Stimulated activated CD4-positive, alpha-beta T cell treated with anti-CD3 and anti-CD28 coated beads, Interleukin-1b, Interleukin-23, amount 100 ng/mL, for 48 hours (primary cell): ENCODE measurements at regions not wholly inside any gene's neighbourhood (a gene's known extent, or its start where the extent isn't known, plus 50 kb on each side); places are given as distances from the start of the nearest gene placed in this dataset.

Experiments used
- DNase-seq: peaks from one replicate; pipeline ENCODE4 v3.0.0-alpha.2; 2020

DNA sequence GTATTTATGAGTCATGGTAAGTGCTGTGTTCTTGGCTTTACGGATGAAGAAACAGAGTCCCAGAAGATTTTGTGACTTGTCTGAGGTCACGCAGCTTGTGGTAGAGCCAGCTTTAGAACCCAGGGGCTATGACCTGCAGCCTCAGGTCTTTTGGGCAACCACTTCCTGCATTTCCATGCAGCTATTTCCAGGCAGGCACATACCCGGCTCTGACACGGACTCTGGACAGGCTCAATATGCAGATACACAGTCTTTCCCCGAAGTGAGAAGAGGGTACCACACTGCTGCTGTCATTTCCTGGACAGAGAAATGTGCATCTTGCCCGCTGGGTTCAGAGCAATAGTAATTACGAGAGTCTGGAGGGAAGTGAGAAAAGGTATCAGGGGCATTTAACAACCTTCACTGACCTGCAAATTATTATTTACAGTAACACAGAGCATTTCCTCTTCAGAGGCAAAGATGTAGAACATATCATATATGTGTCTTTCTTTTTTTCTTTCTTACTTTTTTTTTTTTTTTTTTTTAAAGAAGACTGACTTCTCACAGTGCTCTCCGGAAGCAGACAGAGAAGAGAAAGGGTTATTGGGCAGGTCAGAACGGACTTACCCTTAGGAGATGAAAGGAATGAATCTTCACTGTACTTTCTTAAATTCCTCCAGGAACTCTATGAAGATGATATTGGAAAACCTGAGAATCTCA is 185.1 kb downstream of the CLIC5 start:
- peak; percentile 80 for DNase-seq

DNA sequence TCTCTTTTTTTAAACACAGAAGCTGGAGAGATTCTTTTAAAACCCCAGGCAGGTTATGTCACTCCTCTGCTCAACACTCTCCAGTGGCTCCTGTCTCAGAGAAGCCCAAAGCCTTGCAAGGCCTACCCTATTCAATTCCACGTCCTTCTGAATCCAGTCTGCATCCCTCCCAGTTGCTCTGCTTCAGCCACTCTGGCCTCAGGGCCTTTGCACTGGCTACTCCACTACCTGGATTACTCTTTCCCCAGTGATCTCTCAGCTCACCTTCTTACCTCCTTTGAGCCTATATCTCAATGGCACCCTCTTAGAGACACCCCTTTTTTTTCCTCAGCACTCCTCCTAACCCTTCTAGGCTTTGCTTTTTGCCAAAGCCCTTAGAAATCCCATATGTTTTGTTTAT is 185.8 kb downstream of the CLIC5 start:
- DNase-seq: no peak

DNA sequence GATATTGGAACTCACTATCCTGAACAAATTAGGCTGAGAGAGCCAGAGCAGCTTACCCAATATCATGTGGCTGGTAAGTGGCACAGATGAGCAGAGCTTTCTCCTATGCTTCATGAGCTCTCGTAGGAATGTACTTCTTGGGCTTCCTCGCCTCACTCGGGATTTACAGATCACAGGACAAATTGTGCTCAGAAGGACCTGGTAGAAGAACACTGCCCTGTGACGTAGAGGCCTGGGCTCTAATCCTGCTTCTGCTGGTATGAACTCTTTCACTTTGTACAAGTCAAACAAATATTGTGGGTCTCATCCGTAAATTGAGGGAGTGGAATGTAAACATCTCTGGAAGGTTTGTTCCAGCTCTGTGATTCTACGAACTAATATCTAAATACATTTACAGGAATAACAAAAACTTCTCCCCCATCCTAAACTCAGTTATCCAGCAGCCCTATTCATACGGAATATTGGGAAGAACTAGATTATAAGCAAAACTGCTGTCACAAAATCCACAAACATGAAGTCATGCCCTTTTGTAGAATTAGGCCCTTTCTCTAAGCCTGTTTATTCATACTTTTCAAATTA is 187.6 kb downstream of the CLIC5 start:
- DNase-seq: no peak

DNA sequence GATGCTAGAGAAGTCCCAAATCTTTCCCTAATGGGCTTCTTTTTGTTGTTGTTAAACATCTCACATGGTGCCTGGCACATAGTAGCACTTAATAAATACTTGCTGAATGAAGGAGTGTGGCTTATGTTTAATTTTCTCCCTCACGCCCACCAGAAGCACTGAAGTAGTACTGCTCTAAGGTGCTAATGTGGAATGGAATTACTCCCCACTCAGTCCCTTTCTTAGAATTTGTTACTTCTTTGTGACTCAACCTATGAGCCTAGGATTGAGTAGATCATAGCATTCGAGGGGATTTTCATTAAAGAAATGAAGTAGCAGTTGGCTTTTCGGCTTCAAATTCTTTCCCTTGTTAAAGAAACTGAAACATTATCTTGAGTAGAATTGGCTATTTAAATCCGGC is 192.8 kb downstream of the CLIC5 start:
- DNase-seq: no peak

DNA sequence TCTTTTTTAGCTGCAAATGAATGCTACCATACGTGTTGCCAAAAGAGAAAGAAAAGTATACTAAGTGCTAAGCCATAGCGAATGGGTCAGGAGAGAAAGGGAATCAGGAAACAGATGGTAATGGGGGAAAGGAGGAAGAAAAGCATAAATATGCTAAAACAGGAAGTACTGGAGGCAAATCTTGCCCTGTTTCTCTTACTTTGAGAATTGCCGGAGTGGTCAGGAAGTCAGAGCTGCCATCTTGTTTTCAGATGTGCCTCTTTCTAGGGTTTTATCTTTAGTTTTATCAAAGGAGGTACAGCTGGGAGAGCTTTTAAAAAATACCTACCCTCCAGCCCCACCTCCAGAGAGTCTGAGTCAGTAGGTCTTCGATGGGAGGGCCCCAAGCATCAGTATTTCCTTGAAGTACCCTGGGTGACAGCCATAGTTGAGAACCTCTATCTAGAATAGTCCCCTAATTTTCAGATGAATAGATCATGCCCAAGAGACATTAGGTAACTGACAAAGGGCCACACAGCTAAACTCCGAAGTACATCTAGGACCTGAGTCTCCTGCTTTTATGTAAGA is 193.3 kb downstream of the CLIC5 start:
- peak; percentile 49 for DNase-seq

- no peak for DNase-seq
These were observed 197.0 kb downstream of the CLIC5 start for GRCh38 chr6:45818655-45819054.

DNA sequence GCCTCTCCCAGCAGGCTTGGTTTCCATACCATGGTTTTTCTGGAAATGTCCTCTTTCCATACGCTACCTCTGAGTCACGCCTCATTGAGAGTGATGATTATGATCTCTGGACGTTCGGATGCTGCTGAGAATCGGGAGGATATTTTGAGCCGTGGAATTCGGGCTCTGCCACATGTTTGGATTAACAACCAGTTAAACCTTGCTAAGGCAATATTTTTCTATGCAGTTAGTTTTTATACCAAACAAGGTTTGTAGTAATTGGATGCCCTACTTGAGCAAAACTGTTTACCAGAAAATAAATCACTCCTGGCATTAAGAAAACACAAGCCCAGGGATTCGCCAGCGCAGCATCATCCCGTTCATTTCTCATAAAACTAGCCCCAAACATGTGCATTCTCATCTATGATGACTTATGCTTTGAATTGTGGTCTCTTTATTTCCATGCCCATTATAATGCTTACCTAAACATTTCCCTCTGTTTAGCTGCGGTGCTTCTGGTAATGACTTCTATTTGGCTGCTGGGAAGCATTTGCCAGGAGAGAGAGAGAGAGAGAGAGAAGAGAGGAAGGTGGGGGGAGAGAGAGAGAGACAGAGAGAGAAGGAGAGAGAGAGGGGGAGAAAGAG is 198.9 kb downstream of the CLIC5 start:
- DNase-seq: no peak

- DNase-seq: no peak
These were observed 200.1 kb downstream of the CLIC5 start for GRCh38 chr6:45815466-45816125.

DNA sequence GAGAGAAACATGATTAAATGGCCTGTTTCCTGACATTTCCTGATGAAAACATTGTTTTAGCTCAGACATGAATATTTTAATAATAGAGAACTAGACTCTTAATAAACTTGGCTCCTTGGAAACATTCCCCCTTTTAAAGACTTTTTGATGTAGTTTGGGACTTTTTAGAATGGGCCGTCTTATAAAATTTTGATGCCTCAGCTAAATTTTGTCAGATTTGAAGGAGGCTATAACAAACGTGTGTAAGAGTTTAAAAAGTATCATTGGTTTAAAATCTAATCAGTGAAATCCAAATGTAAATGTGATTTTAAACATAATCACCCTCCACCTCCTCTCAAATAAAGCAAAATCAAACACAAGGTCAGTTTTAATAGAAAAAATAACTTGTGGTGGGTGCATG is 200.9 kb downstream of the CLIC5 start:
- DNase-seq: no peak

- DNase-seq: no peak
These were observed 201.7 kb downstream of the CLIC5 start for GRCh38 chr6:45813943-45814342.

DNA sequence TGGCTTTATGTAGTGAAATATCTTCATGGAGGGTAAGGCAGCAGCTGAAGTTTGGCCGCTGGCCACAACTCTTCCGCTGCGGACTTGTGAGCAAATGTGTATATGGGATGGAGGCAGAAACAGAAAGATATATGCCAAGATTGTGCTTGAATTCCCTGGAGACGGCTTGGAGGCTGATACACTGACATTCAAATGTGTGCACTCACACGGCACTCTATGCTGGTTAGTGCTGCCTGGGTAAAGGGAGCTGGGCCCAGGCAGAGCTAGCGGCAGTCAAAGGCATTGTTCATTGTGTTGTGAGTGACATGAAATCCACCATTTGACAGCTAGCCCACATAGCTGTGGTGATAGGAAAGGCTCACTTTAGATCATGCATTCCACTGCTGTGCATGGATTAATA is 202.7 kb downstream of the CLIC5 start:
- DNase-seq: no peak

DNA sequence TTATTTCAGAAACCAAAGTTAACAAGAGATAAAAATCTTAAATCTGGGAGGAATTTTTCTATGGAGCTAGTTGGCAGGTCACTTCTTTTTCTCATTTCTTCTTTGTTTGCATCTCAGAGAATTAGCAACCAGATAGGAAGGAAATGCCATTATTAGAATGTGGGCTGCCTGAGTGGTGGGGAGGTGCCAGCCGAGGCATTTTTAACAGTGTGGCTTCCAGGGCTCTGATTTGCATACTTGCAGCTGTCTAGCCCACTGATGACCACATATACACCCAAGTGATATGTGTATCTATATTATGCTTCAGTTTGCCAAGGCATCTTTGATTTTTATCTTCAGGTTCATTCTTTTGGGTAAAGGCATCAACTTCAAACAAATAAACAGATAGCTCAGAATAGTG is 206.7 kb downstream of the CLIC5 start:
- no peak for DNase-seq

GRCh38 chr6:45808042-45808645 is 207.5 kb downstream of the CLIC5 start:
- no peak for DNase-seq

- DNase-seq: no peak
These were observed 208.2 kb downstream of the CLIC5 start for GRCh38 chr6:45807311-45808041.

- no peak for DNase-seq
These were observed 209.5 kb downstream of the CLIC5 start for GRCh38 chr6:45806172-45806571.

DNA sequence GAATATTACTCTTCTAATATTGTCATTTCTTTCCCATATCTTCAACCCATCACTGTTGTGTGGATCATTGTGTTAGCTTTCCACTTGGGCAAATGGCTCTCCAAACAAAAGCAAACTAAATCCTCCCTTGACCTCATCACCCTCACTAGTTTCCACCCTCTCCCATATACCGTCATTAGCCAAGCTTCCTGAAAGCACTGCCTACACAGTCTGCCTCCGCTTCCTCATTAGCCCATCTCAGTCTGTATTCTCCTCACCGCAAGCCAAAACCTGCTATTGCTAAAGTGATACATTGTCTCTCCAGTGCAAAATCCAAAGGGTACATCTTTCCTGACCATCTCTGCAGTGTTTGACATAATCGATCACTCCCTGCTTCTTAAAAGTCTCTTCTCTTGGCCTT is 212.6 kb downstream of the CLIC5 start:
- no peak for DNase-seq

DNA sequence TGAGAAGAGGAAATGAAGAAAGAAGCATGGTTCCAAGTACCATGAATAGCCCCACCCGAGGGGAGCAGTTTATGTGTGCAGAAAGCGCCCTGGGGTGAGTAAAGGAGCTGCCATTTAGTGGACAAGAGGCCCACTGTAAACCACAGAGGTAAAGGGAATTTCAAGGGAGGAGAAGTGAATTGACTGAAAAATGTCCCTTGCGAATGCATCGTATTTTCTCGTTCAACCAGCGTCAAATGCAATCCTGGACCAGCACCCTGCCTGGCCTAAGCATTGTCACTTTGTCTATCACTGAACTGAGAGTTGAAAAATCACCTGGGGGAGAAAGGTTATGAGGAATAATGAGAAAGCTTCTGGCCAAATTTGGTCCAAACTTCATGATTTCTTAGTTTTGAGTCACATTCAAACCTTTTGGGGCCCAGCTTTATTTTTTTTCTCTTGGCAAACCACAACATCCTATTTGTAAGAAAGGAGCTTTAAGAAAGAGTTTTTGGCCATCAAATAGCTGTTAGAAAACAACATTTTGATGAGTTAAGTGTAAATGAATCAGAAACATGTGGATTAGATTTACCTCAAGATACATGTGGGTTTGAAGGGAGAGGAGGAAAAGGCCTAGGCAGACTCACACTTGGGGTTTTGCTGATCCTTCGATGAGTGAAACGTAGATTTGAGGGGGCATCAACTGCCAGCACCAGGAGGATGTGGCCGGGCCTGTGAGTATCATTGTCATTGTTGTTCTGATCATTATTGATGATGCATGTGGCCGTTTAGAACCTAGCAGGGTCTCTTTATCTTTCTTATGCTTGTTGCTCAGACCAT is 214.0 kb downstream of the CLIC5 start:
- DNase-seq: peak; percentile 80

GRCh38 chr6:45800911-45801310 is 214.7 kb downstream of the CLIC5 start:
- no peak for DNase-seq

GRCh38 chr6:45795678-45796077 is 220.0 kb downstream of the CLIC5 start:
- DNase-seq: no peak

- DNase-seq: no peak
These were observed 221.2 kb downstream of the CLIC5 start for GRCh38 chr6:45794465-45794864.
